DOHH2 (cell line): ENCODE measurements at regions not wholly inside any gene's neighbourhood (a gene's known extent, or its start where the extent isn't known, plus 50 kb on each side); places are given as distances from the start of the nearest gene placed in this dataset.

Source experiments
- CTCF ChIP-seq: fragments of 200-600 bp; sonication (generic); IDR thresholded peaks from one replicate; pipeline ENCODE4 v1.5.1; 2014; ENCODE audit warnings: antibody characterized with exemption, mild to moderate bottlenecking, low read depth, low read length; ENCODE audit not compliant: poor library complexity, severe bottlenecking
- EZH2phosphoT487 ChIP-seq: fragments of 200-600 bp; sonication (generic); IDR thresholded peaks from 2 replicates; pipeline ENCODE4 v1.6.1; 2017; ENCODE audit warnings: borderline replicate concordance, mild to moderate bottlenecking, antibody characterized with exemption, low read length, moderate library complexity, mixed read lengths

DNA sequence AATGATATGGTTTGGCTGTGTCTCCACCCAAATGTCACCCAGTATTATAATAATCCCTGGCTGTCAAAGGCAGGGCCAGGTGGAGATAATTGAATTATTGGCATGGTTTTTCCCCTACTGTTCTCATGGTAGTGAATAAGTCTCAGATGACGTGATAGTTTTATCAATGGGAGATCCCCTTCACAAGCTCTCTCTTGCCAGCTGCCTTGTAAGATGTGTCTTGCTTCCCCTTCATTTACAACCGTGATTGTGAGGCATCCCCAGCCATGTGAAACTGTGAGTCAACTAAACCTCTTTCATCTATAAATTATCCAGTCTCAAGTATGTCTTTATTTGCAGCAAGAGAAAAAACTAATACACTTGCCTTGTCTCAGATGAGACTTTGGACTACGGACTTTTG, 907.3 kb upstream of the MANEA start:
- no peak for TF ChIP-seq CTCF
- TF ChIP-seq EZH2phosphoT487, result no peak
